NT2/D1 (cell line): ENCODE measurements at regions not wholly inside any gene's neighbourhood (a gene's known extent, or its start where the extent isn't known, plus 50 kb on each side); places are given as distances from the start of the nearest gene placed in this dataset.

Source experiments
- DNase-seq: peaks from one replicate; pipeline ENCODE4 v3.0.0-alpha.2; 2011; ENCODE audit warnings: low read depth, low spot score
- H3K27me3 ChIP-seq: 2 replicates; pipeline ENCODE4 v1.6.0; 2011; ENCODE audit warnings: mild to moderate bottlenecking; ENCODE audit not compliant: insufficient read length, insufficient read depth
- H3K36me3 ChIP-seq: 2 replicates; pipeline ENCODE4 v1.6.1; 2011; ENCODE audit warnings: mild to moderate bottlenecking, low read length, mixed read lengths; ENCODE audit not compliant: insufficient read depth, insufficient read length
- H3K4me1 ChIP-seq: 2 replicates; pipeline ENCODE4 v1.5.1; 2011; ENCODE audit not compliant: insufficient read depth, insufficient read length
- H3K4me3 ChIP-seq: 2 replicates; pipeline ENCODE4 v1.5.1; 2011; ENCODE audit warnings: low read depth; ENCODE audit not compliant: insufficient read length
- H3K9ac ChIP-seq: 2 replicates; pipeline ENCODE4 v1.6.0; 2011; ENCODE audit warnings: low read depth; ENCODE audit not compliant: insufficient read length
- H3K9me3 ChIP-seq: 2 replicates; pipeline ENCODE4 v1.5.1; 2011; ENCODE audit warnings: mild to moderate bottlenecking, low read length; ENCODE audit not compliant: insufficient read depth
- SUZ12 ChIP-seq: IDR thresholded peaks from 2 replicates; pipeline ENCODE4 v1.6.1; 2011; ENCODE audit not compliant: insufficient read length, insufficient read depth; ENCODE audit errors: extremely low read depth
- YY1 ChIP-seq: IDR thresholded peaks from 2 replicates; pipeline ENCODE4 v1.6.1; 2011; ENCODE audit not compliant: insufficient read length, insufficient read depth
- ZNF274 ChIP-seq: IDR thresholded peaks from 2 replicates; pipeline ENCODE4 v1.6.1; 2011; ENCODE audit warnings: mild to moderate bottlenecking, low read depth, low read length

DNA sequence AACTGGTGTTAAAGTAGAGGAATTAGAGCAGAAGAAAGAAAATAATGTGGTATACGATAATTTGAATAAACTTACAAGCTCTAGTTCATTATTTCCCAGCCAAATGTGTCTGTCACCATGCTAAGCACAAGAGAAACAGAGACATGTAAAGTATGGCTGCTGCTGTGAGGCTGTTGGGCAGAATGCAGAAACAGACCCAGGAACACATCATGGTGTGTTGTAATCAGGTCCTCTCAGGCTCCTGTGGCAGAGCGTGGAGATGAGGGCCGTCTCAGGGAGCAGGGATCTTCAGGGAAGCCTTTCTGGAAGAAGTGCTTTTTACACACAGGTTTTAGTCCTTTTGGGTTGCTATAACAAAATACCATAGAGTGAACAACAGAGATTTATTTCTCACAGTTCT is 710.7 kb upstream of the SGCG start:
- Histone ChIP-seq H3K27me3 (no peaks in the 10 kb centered on the region), H3K4me1 (no peaks in the 10 kb centered on the region), H3K4me3 (no peak overlapping the region), H3K9ac (no peak overlapping the region), H3K9me3 (no peaks in the 10 kb centered on the region), H3K36me3 (no peaks in the 10 kb centered on the region)
- no peak for TF ChIP-seq SUZ12
- TF ChIP-seq ZNF274: no peak
- TF ChIP-seq YY1: no peak
- no peak for DNase-seq

DNA sequence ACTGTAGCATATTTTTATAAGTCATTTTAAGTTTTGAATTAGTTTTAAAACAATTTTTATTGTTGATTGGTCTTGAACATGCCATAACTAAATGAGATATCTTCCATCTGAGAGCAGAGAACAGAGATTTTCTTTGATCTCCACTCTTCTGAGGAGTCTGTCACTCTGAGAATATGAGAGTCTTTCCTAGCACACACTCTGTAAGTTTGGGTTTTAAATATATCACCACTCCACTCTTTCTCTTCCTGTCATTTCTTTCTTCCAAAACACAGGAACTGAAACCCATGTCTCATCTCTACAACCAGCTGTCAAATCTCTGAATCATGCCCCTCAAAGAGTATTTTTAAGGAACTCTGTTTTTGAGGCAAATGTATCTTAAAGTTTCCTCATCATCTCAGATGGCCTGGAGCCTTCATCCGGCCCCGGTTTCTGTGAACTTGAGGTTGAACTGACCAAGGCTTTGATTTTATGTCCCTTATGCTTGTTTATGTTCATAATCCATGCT is 698.2 kb upstream of the SGCG start:
- Histone ChIP-seq H3K4me3 (no peak overlapping the region), H3K9me3 (no peaks in the 10 kb centered on the region), H3K27me3 (no peaks in the 10 kb centered on the region), H3K4me1 (no peaks in the 10 kb centered on the region), H3K36me3 (no peaks in the 10 kb centered on the region), H3K9ac (no peak overlapping the region)
- DNase-seq: no peak
- TF ChIP-seq ZNF274 (no peak), YY1 (no peak), SUZ12 (no peak)

DNA sequence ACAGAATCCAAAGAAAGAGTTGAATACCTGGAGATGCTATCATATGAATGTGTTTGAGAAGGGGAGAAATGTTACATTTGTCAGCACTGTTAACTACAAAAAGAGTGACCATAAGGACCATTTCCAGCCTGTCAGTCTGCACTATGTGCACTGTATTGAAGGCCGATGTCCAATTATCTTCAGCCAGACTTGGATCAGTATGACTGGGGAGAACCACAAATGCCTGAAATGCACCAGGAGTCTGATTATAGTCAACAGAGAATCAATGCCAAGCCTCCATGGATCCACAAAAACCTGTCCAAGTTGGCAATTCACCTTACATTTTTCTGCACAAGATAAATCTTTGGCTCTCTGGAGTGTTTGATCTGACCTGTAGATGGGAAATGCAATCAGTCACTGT is 697.5 kb upstream of the SGCG start:
- Histone ChIP-seq H3K9me3 (no peaks in the 10 kb centered on the region), H3K4me1 (no peaks in the 10 kb centered on the region), H3K27me3 (no peaks in the 10 kb centered on the region), H3K36me3 (no peaks in the 10 kb centered on the region), H3K9ac (no peak overlapping the region), H3K4me3 (no peak overlapping the region)
- DNase-seq: no peak
- TF ChIP-seq SUZ12 (no peak), ZNF274 (no peak)

DNA sequence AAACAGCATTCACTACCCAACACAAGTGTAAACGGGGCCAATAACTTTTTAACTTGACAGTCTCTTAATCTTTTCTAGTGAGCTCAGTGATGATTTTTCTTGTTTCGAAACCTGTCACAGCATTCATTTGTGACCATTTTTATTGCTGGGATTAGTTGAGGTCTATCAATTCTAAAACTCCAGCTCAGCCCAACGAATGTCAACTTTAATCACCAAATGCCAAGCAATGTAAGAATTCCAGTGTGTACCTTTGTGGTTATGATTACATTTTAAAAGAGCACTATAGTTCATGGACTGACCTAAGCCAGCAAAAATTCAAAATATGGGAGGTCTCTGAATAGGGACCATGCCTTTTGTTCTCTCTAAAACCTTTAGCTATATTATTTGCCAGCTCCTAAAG is 694.3 kb upstream of the SGCG start:
- Histone ChIP-seq H3K27me3 (no peaks in the 10 kb centered on the region), H3K9me3 (no peaks in the 10 kb centered on the region), H3K4me3 (no peak overlapping the region), H3K9ac (no peak overlapping the region), H3K36me3 (no peaks in the 10 kb centered on the region), H3K4me1 (no peaks in the 10 kb centered on the region)
- TF ChIP-seq ZNF274: no peak
- no peak for TF ChIP-seq YY1
- no peak for TF ChIP-seq SUZ12
- no peak for DNase-seq

DNA sequence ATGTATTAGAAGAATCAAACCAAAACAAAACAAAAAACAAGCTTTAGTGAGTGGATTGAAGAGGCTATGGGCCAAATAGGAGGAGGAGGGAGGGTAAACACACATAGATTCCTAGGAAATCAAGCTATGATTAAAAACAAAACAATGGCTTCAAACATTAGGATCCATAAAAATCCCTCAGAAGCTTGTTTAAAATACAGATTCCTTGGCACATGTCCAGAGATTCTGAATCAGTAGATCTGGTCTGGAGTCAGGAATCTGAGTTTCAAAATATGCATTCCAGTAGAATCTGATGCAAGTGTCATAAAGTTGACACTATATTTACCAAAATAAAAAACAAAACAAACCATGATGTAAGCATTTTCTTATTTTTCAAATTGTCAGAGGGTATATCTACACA is 692.8 kb upstream of the SGCG start:
- H3K27me3 ChIP-seq: no peaks in the 10 kb centered on the region
- DNase-seq: no peak
- no peaks in the 10 kb centered on the region for H3K4me1 ChIP-seq
- H3K9me3 ChIP-seq: no peaks in the 10 kb centered on the region
- no peak overlapping the region for H3K9ac ChIP-seq
- TF ChIP-seq SUZ12: no peak
- TF ChIP-seq YY1: no peak
- TF ChIP-seq ZNF274: no peak
- no peak overlapping the region for H3K4me3 ChIP-seq
- no peaks in the 10 kb centered on the region for H3K36me3 ChIP-seq

DNA sequence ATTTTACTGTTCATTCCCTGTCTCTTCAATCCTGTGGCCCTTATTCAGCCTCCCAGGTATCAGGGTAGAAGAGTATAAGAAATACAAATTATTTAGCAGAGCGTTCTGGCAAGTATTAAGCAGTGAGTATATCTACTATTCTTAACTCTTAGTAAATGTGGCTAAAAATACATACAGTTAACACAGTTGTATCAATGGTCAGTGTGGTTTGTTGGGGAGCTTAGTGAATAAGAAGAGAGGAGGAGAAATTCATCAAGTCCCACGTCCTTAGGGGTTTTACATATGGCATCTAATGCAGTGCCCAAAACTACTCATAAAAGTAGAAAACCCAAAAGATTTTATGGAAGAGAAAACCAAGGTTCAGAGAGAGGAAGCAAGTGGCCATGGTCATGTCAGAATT is 691.0 kb upstream of the SGCG start:
- H3K9me3 ChIP-seq: no peaks in the 10 kb centered on the region
- H3K4me1 ChIP-seq: no peaks in the 10 kb centered on the region
- H3K27me3 ChIP-seq: no peaks in the 10 kb centered on the region
- no peak overlapping the region for H3K9ac ChIP-seq
- no peak for TF ChIP-seq SUZ12
- TF ChIP-seq YY1: no peak
- no peak for TF ChIP-seq ZNF274
- H3K4me3 ChIP-seq: no peak overlapping the region
- no peaks in the 10 kb centered on the region for H3K36me3 ChIP-seq
- no peak for DNase-seq

DNA sequence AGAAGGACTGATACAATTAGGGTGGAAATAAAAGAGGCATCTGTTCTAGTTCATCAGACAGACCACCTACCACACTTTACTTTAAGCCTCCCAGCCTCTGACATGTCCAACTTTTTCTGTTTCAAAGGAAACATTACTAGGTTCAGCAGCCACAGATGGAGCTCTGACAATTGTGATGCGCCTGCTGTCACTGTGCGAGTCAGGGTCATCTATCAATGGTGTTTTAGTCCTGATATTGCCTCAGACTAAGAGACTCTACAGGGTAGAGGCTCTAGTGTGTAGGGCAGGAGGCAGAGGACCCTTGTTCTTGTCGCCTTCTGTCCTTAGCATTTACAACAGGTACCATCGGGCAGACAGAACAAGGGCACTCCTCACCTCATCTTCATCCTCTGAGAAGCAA is 685.0 kb upstream of the SGCG start:
- no peak for TF ChIP-seq YY1
- TF ChIP-seq ZNF274: no peak
- no peak for TF ChIP-seq SUZ12
- no peak overlapping the region for H3K4me3 ChIP-seq
- no peak for DNase-seq
- no peak overlapping the region for H3K9ac ChIP-seq
- no peaks in the 10 kb centered on the region for H3K27me3 ChIP-seq
- H3K36me3 ChIP-seq: no peaks in the 10 kb centered on the region
- H3K4me1 ChIP-seq: no peaks in the 10 kb centered on the region
- no peaks in the 10 kb centered on the region for H3K9me3 ChIP-seq
